ENCODE measurements at regions not wholly inside any gene's neighbourhood (a gene's known extent, or its start where the extent isn't known, plus 50 kb on each side); places are given as distances from the start of the nearest gene placed in this dataset.

GRCh38 chr11:116177521-116178210 lies 595.1 kb downstream of the BUD13 start:
- TF ChIP-seq EZH2phosphoT487 (IDR thresholded peaks at IDR 0.05; ENCODE audit: insufficient read depth, low read depth) (no peak), EZH2 (IDR thresholded peaks at IDR 0.05; ENCODE audit: insufficient read depth, poor library complexity, severe bottlenecking) (no peak)

Data from GM23248 (cell line).